ENCODE measurements at regions not wholly inside any gene's neighbourhood (a gene's known extent, or its start where the extent isn't known, plus 50 kb on each side); places are given as distances from the start of the nearest gene placed in this dataset.
"Not testable (repeated sequence)": the region's sequence is repeated elsewhere in the genome, so short reads cannot be mapped to it uniquely, and the experiment has no call there.

DNA sequence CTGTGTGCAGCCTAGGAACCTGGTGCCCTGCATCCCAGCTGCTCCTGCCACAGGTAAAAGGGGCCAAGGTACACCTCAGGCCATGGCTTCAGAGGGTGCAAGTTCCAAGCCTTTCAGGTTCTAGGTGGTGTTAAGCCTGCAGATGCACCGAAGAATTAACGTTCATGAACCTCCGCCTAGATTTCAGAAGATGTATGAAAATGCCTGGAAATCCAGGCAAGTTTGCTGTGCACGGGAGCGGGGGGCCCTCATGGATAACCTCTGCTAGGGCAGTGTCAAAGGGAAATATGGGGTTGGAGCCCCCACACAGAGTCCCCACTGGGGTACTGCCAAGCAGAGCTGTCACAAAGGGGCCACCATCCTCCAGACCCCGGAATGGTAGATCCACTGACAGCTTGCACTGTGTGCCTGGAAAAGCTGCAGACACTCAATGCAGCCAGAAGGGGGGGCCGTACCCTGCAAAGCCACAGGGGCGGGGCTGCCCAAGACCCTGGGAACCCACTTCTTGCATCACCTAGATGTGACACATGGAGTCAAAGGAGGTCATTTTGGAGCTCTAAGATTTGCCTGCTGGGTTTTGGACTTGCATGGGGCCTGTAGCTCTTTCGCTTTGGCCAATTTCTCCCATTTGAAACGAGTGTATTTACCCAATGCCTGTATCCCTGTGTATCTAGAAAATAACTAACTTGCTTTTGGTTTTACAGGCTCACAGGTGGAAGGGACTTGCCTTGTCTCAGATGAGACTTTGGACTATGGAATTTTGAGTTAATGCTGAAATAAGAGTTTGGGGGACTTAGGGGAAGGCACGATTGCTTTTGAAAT lies 145.2 kb upstream of the C1QTNF3 start:
- Mint-ChIP-seq H3K4me1 (peaks cover 28% of the 10 kb centered on the region), H3K27me3 (ENCODE audit: low read depth) (peaks cover 20% of the 10 kb centered on the region), H3K9me3 (peaks cover 18% of the 10 kb centered on the region), H3K36me3 (peaks cover 34% of the 10 kb centered on the region)
- POLR2A ChIA-PET, H3K27ac Mint-ChIP-seq, H3K4me3 Mint-ChIP-seq, ATAC-seq: not testable (repeated sequence)
- peak; percentile 85 for TF ChIP-seq CTCF (IDR thresholded peaks at IDR 0.05)
- DNase-seq (ENCODE audit: low spot score), result peak; percentile 94
- CTCF ChIA-PET, result interaction anchor here (0.6 kb wide), 1 partner anchor 191 kb away, joined by 3 read pairs; no protein-coding TSS in a partner anchor

DNA sequence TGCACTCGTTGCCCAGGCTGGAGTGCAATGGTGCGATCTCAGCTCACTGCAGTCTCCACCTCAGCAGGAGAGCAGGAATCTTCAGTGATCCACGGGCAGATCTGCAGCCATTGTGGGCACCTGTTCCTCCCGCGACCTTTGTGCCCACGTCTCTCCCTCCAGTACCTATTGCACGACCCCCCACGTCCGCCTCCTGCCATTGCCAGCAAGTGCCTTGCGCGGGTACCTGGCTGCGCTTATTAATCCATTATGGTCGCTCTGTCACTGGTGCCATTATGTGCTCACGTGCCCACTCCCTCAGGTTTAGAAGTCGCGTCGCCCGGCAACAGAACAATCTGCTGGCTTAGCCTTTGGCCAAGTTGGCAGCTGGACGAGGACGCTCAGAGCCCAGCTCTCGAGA lies 146.2 kb upstream of the C1QTNF3 start:
- peaks cover 36% of the 10 kb centered on the region for H3K4me1 Mint-ChIP-seq
- ATAC-seq; H3K4me3 Mint-ChIP-seq; DNase-seq (ENCODE audit: low spot score); POLR2A ChIA-PET; H3K27ac Mint-ChIP-seq; CTCF ChIA-PET: not testable (repeated sequence)
- peak; percentile 51; the same call in 1 of the 2 replicates for TF ChIP-seq JAZF1 (CRISPR knock-in tag; IDR thresholded peaks at IDR 0.05)
- peaks cover 39% of the 10 kb centered on the region for H3K36me3 Mint-ChIP-seq
- peaks cover 20% of the 10 kb centered on the region for H3K27me3 Mint-ChIP-seq (ENCODE audit: low read depth)
- peaks cover 18% of the 10 kb centered on the region for H3K9me3 Mint-ChIP-seq

GRCh38 chr5:34189752-34190411 lies 146.9 kb upstream of the C1QTNF3 start:
- H3K4me1 Mint-ChIP-seq, result peaks cover 36% of the 10 kb centered on the region
- CTCF ChIA-PET, result not testable (repeated sequence)

DNA sequence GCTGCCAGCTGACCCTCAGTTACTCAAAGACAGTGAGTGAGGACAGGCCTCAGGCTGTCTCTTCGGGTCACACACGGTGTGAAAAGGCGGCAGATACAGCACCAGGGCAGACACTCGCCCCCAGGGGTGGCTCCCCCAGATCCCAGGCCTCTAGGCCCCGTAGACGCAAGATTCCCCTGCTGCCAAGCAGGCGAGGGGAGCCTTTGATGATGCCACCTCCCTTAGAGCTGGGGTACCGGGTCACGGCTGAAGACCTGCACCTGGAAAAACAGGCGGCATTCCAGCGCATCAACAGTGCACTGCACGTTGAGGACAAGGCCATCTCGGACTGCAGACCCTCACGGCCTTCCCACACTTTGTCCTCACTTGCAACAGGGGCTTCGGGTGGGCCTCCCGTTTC lies 147.5 kb upstream of the C1QTNF3 start:
- Mint-ChIP-seq H3K4me1 (peaks cover 36% of the 10 kb centered on the region), H3K9me3 (peaks cover 18% of the 10 kb centered on the region), H3K27me3 (ENCODE audit: low read depth) (peaks cover 20% of the 10 kb centered on the region), H3K36me3 (peaks cover 39% of the 10 kb centered on the region)
- DNase-seq (ENCODE audit: low spot score); ATAC-seq; CTCF ChIA-PET; H3K27ac Mint-ChIP-seq; H3K4me3 Mint-ChIP-seq; POLR2A ChIA-PET: not testable (repeated sequence)

More at GRCh38 chr5:34189752-34190411, 146.9 kb upstream of the C1QTNF3 start:
- H3K9me3 Mint-ChIP-seq, result peaks cover 18% of the 10 kb centered on the region
- peaks cover 20% of the 10 kb centered on the region for H3K27me3 Mint-ChIP-seq (ENCODE audit: low read depth)
- DNase-seq (ENCODE audit: low spot score); ATAC-seq; H3K4me3 Mint-ChIP-seq; POLR2A ChIA-PET; H3K27ac Mint-ChIP-seq: not testable (repeated sequence)
- peaks cover 39% of the 10 kb centered on the region for H3K36me3 Mint-ChIP-seq
- TF ChIP-seq FOXP1 (CRISPR knock-in tag; IDR thresholded peaks at IDR 0.05; ENCODE audit: borderline replicate concordance), result 0 out of 2 replicates have a peak, but pooled peaks have one; percentile 29

DNA sequence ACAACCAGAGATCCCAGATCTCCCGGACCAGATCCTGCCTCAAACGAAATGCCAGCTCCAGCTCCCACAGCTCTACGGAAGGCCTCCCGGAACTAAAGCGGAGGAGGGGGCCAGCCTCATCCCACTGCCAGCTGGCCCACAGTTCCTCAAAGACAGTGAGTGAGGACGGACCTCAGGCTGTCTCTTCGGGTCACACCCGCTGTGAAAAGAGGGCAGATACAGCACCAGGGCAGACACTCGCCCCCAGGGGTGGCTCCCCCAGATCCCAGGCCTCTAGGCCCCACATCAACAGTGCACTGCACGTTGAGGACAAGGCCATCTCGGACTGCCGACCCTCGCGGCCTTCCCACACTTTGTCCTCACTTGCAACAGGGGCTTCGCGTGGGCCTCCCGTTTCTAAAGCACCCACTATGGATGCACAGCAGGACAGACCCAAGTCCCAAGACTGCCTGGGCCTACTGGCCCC lies 148.3 kb upstream of the C1QTNF3 start:
- H3K27ac Mint-ChIP-seq, result peak overlapping the region; percentile 19; the same call in 1 of the 2 replicates
- DNase-seq (ENCODE audit: low spot score); H3K4me3 Mint-ChIP-seq; POLR2A ChIA-PET; CTCF ChIA-PET; ATAC-seq: not testable (repeated sequence)
- peaks cover 20% of the 10 kb centered on the region for H3K27me3 Mint-ChIP-seq (ENCODE audit: low read depth)
- H3K36me3 Mint-ChIP-seq, result peaks cover 39% of the 10 kb centered on the region
- peak; percentile 33; the same call in 1 of the 2 replicates for TF ChIP-seq FOXP1 (CRISPR knock-in tag; IDR thresholded peaks at IDR 0.05; ENCODE audit: borderline replicate concordance)
- 0 out of 2 replicates have a peak, but pooled peaks have one; percentile 37 for TF ChIP-seq RELA (CRISPR knock-in tag; IDR thresholded peaks at IDR 0.05; ENCODE audit: borderline replicate concordance)
- H3K4me1 Mint-ChIP-seq, result peaks cover 36% of the 10 kb centered on the region
- H3K9me3 Mint-ChIP-seq, result peaks cover 18% of the 10 kb centered on the region

- peaks cover 18% of the 10 kb centered on the region for H3K9me3 Mint-ChIP-seq
These were observed 149.3 kb upstream of the C1QTNF3 start for GRCh38 chr5:34192064-34192922.

GRCh38 chr5:34192923-34193262 lies 149.9 kb upstream of the C1QTNF3 start:
- DNase-seq (ENCODE audit: low spot score); H3K27ac Mint-ChIP-seq; POLR2A ChIA-PET; CTCF ChIA-PET; H3K4me3 Mint-ChIP-seq; ATAC-seq: not testable (repeated sequence)
- H3K4me1 Mint-ChIP-seq, result peaks cover 30% of the 10 kb centered on the region
- H3K36me3 Mint-ChIP-seq, result peaks cover 31% of the 10 kb centered on the region
- peaks cover 17% of the 10 kb centered on the region for H3K9me3 Mint-ChIP-seq
- peaks cover 11% of the 10 kb centered on the region for H3K27me3 Mint-ChIP-seq (ENCODE audit: low read depth)

More at GRCh38 chr5:34192064-34192922, 149.3 kb upstream of the C1QTNF3 start:
- Mint-ChIP-seq H3K4me1 (peaks cover 34% of the 10 kb centered on the region), H3K27me3 (ENCODE audit: low read depth) (peaks cover 14% of the 10 kb centered on the region), H3K27ac (peak overlapping the region; percentile 11), H3K36me3 (peaks cover 35% of the 10 kb centered on the region)
- CTCF ChIA-PET, ATAC-seq, POLR2A ChIA-PET, H3K4me3 Mint-ChIP-seq: not testable (repeated sequence)
- peak; percentile 30 for DNase-seq (ENCODE audit: low spot score)

- H3K27me3 Mint-ChIP-seq (ENCODE audit: low read depth); ATAC-seq; H3K27ac Mint-ChIP-seq; CTCF ChIA-PET; DNase-seq (ENCODE audit: low spot score); POLR2A ChIA-PET; H3K4me3 Mint-ChIP-seq: not testable (repeated sequence)
- peaks cover 27% of the 10 kb centered on the region for H3K4me1 Mint-ChIP-seq
- H3K36me3 Mint-ChIP-seq, result peaks cover 28% of the 10 kb centered on the region
- H3K9me3 Mint-ChIP-seq, result peaks cover 13% of the 10 kb centered on the region
These were observed 150.3 kb upstream of the C1QTNF3 start for GRCh38 chr5:34193297-34193696.

DNA sequence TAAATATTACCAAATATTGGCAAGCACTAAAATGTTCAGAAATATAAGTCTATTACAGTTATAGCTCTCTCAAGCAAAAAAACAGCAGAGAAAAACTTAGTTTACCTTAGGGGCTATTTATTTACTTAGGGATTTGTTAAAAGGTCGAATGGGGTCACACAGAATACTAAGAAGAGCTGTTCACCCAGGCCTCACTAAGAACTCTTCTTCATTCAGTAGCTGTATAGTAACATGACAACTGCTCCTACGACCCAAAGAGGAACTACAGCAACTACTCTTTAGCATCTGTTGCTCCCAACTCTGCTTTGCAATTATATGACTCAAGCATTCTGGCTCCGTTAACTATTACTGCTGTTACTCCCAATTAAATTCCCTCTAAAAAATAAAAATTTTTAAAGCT lies 150.8 kb upstream of the C1QTNF3 start:
- H3K4me3 Mint-ChIP-seq; DNase-seq (ENCODE audit: low spot score); H3K27ac Mint-ChIP-seq; CTCF ChIA-PET; ATAC-seq; POLR2A ChIA-PET; H3K27me3 Mint-ChIP-seq (ENCODE audit: low read depth): not testable (repeated sequence)
- Mint-ChIP-seq H3K9me3 (peaks cover 13% of the 10 kb centered on the region), H3K36me3 (peaks cover 28% of the 10 kb centered on the region), H3K4me1 (peaks cover 27% of the 10 kb centered on the region)
